ENCODE measurements at regions not wholly inside any gene's neighbourhood (a gene's known extent, or its start where the extent isn't known, plus 50 kb on each side); places are given as distances from the start of the nearest gene placed in this dataset.

DNA sequence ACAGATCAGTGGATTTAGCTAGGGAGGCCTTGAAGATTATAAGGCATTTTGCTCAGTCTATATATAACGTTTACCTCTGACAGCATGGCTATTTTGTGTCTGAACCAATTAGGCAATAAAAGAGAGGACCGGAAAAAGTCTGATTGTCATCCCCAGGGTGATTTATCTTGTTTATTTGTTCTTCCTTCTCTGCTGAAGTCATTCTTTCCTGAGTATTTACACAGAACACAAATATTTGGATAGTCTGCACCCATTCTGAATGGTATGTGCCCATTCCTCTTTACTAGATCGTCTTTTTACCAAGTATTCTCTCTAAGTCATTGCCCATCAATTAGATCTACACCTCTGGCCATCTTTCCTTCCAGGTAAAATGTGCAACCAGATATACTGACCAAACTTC lies 1602.9 kb downstream of the KCNT2 start:
- TF ChIP-seq, protein P1, sequence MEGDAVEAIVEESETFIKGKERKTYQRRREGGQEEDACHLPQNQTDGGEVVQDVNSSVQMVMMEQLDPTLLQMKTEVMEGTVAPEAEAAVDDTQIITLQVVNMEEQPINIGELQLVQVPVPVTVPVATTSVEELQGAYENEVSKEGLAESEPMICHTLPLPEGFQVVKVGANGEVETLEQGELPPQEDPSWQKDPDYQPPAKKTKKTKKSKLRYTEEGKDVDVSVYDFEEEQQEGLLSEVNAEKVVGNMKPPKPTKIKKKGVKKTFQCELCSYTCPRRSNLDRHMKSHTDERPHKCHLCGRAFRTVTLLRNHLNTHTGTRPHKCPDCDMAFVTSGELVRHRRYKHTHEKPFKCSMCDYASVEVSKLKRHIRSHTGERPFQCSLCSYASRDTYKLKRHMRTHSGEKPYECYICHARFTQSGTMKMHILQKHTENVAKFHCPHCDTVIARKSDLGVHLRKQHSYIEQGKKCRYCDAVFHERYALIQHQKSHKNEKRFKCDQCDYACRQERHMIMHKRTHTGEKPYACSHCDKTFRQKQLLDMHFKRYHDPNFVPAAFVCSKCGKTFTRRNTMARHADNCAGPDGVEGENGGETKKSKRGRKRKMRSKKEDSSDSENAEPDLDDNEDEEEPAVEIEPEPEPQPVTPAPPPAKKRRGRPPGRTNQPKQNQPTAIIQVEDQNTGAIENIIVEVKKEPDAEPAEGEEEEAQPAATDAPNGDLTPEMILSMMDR (IDR thresholded peaks at IDR 0.05 in 4 of 5, conservative IDR thresholded peaks at IDR 0.05 in 1 of 5), result no peak
- TF ChIP-seq POLR2A (IDR thresholded peaks at IDR 0.05), result no peak
